ENCODE measurements at regions not wholly inside any gene's neighbourhood (a gene's known extent, or its start where the extent isn't known, plus 50 kb on each side); places are given as distances from the start of the nearest gene placed in this dataset.

DNA sequence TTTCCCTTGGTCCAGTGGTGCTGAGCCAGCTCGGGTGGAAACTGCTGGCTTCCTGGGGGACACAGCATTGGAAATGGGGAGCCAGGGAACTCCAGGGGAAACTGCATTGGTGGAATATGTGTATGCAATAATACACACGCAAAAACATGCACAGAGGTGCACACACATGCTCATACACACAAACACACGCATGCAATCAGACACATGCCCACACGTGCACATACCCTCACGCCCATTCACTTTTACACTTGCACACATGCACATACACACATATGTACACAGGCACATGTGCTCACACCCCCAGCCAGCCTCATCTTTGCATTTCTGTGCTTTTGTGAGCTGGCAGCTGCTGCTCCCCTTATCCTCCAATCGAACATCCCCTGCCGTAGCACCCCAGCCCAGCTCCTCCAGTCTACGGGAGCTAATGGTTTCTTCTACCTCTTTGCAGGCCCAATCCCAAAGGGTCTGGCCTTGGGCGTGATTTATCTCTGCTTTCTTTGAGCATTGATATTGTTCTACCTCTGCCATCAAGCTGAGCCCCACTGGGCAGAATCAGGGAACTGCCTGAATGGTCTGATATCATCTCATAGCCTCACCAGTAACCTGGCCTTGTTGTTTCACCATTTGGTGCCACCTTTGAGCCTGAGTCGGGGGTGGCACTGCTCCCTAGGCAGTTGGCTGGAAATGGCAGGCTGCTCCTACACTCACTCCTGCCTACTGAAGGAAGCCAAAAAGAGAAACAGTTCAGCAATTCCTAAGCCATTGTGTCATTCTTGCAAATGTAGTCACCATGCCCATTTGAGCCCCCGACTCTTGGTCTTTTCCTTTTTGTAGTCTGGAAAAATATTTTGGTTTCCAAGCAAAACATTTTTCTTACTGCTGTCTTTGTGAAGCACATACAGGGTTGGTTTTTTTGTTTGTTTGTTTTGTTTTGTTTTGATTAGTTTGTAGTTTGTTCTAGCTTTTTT lies 104.4 kb upstream of the MAMLD1 start:
- DNase-seq (ENCODE audit: extremely low spot score in 2 of 2): peak; percentile 77 to 80
- Histone ChIP-seq H3K4me3 (no peak overlapping the region), H3K27ac (no peak overlapping the region), H3K4me1 (no peaks in the 10 kb centered on the region), H3K36me3 (no peaks in the 10 kb centered on the region), H3K9me3 (no peaks in the 10 kb centered on the region), H3K27me3 (no peaks in the 10 kb centered on the region)
- TF ChIP-seq, protein P1, sequence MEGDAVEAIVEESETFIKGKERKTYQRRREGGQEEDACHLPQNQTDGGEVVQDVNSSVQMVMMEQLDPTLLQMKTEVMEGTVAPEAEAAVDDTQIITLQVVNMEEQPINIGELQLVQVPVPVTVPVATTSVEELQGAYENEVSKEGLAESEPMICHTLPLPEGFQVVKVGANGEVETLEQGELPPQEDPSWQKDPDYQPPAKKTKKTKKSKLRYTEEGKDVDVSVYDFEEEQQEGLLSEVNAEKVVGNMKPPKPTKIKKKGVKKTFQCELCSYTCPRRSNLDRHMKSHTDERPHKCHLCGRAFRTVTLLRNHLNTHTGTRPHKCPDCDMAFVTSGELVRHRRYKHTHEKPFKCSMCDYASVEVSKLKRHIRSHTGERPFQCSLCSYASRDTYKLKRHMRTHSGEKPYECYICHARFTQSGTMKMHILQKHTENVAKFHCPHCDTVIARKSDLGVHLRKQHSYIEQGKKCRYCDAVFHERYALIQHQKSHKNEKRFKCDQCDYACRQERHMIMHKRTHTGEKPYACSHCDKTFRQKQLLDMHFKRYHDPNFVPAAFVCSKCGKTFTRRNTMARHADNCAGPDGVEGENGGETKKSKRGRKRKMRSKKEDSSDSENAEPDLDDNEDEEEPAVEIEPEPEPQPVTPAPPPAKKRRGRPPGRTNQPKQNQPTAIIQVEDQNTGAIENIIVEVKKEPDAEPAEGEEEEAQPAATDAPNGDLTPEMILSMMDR (IDR thresholded peaks at IDR 0.05): no peak
- TF ChIP-seq POLR2AphosphoS5 (IDR thresholded peaks at IDR 0.05; ENCODE audit: insufficient read depth in 1 of 2, low read depth in 1 of 2) (no peak), POLR2A (IDR thresholded peaks at IDR 0.05) (no peak)
- intact Hi-C loops (cut with DNase I): no loop called here

DNA sequence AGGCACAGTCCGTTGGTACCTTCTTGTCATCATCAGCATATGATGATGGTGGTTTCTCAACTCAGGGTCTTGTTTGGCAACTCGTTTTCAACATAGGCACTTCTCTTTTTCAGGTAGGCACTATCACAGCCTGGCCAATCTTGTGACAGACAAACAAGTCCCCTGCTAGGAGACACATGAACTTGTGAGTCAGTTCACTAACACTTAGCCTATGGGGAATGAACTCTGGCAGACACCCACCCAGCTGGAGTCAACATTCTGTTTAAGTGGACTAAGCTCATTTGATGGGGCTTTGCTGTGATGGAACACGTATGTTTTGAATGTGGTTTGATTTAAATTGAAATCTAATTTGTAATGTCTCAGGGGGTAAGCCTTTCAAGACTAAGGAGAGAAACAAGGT lies 100.7 kb upstream of the MAMLD1 start:
- Histone ChIP-seq H3K9me3 (no peaks in the 10 kb centered on the region), H3K4me1 (no peaks in the 10 kb centered on the region), H3K4me3 (no peak overlapping the region), H3K36me3 (no peaks in the 10 kb centered on the region), H3K27me3 (no peaks in the 10 kb centered on the region), H3K27ac (no peak overlapping the region)
- peak in 1 of 2 donors; percentile 40 for DNase-seq (ENCODE audit: extremely low spot score in 2 of 2)
- TF ChIP-seq POLR2AphosphoS5 (IDR thresholded peaks at IDR 0.05; ENCODE audit: insufficient read depth in 1 of 2, low read depth in 1 of 2) (no peak), POLR2A (IDR thresholded peaks at IDR 0.05) (no peak)
- TF ChIP-seq, protein P1 (IDR thresholded peaks at IDR 0.05): no peak
- intact Hi-C loops (cut with DNase I): no loop called here

DNA sequence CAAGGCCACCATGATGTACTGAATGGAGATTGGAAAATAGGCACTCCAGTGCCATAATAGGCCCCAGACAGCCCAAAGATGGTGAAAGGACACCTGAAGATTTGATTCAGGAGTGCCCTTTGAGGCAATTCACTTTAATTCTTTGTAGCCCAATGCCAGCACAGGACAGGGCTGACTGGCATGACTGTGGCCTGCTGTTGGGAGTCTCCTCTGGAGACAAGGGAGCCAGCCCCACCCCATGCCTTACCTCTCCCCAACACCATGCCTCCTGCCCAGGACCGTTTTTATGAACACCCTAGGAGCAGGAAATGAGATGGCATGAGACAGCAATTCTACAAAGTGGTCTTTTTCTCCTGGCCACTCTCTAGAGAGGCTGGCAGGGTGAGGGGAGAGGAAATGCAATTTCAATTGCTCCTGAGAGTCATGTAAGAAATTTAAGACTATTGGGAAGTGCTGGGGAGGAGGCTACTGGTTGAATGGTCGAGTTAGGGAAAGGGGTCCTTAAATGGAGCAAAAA lies 94.2 kb upstream of the MAMLD1 start:
- peak; percentile 40 to 55 for DNase-seq (ENCODE audit: extremely low spot score in 2 of 2)
- intact Hi-C loops (cut with DNase I): no loop called here
- H3K9me3 ChIP-seq: no peaks in the 10 kb centered on the region
- H3K36me3 ChIP-seq: no peaks in the 10 kb centered on the region
- H3K4me3 ChIP-seq: no peak overlapping the region
- H3K4me1 ChIP-seq: no peaks in the 10 kb centered on the region
- H3K27ac ChIP-seq: no peak overlapping the region
- no peaks in the 10 kb centered on the region for H3K27me3 ChIP-seq
- no peak for TF ChIP-seq POLR2AphosphoS5 (IDR thresholded peaks at IDR 0.05; ENCODE audit: insufficient read depth in 1 of 2, low read depth in 1 of 2)
- TF ChIP-seq, protein P1 (IDR thresholded peaks at IDR 0.05): no peak
- TF ChIP-seq POLR2A (IDR thresholded peaks at IDR 0.05): no peak

DNA sequence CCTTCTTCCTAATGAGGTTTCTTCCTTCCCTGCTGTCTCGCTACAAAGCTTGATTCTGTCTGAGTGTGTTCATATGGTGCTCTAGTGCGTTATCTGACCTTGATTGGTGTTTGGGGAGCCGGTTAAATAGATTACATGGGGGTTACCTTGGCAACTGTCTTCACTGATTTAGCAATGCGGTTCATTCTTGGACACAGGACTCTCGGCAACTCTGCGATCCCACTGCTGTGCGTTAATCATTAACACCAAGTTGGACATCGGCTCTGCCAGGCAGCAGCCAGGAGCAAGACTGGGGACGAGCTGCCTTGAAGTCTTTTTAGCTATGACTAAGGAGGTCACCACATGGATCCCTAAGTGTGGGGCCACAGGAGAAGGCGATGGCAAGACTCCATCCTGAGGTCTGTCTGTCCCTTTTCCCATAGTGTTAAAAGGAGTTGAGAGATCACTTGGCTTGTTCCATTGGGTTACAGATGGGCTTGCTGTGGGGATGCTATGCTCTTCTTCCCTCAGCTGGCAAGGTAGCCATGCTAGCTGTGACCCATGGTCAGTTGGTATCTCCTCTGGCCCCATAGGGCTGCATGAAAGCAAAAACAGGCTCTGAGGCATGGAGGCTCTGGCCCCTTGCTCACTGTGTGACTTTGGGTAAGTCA lies 93.4 kb upstream of the MAMLD1 start:
- Histone ChIP-seq H3K27me3 (no peaks in the 10 kb centered on the region), H3K9me3 (no peaks in the 10 kb centered on the region), H3K4me3 (no peak overlapping the region), H3K36me3 (no peaks in the 10 kb centered on the region), H3K4me1 (no peaks in the 10 kb centered on the region), H3K27ac (no peak overlapping the region)
- intact Hi-C loops (cut with DNase I): no loop called here
- TF ChIP-seq POLR2A (IDR thresholded peaks at IDR 0.05) (no peak), POLR2AphosphoS5 (IDR thresholded peaks at IDR 0.05; ENCODE audit: insufficient read depth in 1 of 2, low read depth in 1 of 2) (no peak)
- TF ChIP-seq, protein P1 (IDR thresholded peaks at IDR 0.05): no peak
- DNase-seq (ENCODE audit: extremely low spot score in 2 of 2): peak; percentile 58 to 60
